A673 (cell line): ENCODE measurements at regions not wholly inside any gene's neighbourhood (a gene's known extent, or its start where the extent isn't known, plus 50 kb on each side); places are given as distances from the start of the nearest gene placed in this dataset.

ENCODE experiments used
- EZH2 ChIP-seq: fragments of 200-600 bp; sonication (generic); IDR thresholded peaks from 2 replicates; pipeline ENCODE4 v1.6.1; 2017; ENCODE audit warnings: borderline replicate concordance, low read depth, mild to moderate bottlenecking, mixed read lengths, antibody characterized with exemption, low read length; ENCODE audit not compliant: poor library complexity, severe bottlenecking
- TF ChIP-seq, protein P1 (sequence below): fragments of 300-800, 200-600 bp; sonication (generic); conservative IDR thresholded peaks from 2 replicates; pipeline ENCODE4 v1.5.1; 2017; ENCODE audit warnings: low read depth, mild to moderate bottlenecking, antibody characterized with exemption, low read length, moderate library complexity, mixed read lengths

DNA sequence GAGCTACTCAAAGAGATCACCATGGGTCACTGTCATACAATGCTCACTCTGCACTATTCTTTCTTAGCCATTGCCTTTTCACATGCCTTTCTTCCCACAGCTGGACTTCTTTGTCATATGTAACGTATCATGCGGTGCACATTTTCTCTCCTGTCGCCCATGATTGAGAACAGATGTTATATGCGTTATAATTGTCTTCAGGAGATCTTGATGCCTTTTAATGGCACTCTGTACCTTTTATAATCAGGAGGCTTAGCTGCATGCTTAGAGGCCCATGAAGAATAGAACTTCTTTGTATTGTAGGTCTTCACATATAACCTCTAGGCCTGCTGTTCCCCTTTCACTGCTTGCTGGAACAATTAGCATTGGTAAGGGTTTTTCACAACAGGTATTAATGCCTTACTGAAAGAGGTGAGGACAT, 436.1 kb downstream of the CDH10 start:
- TF ChIP-seq, protein P1, sequence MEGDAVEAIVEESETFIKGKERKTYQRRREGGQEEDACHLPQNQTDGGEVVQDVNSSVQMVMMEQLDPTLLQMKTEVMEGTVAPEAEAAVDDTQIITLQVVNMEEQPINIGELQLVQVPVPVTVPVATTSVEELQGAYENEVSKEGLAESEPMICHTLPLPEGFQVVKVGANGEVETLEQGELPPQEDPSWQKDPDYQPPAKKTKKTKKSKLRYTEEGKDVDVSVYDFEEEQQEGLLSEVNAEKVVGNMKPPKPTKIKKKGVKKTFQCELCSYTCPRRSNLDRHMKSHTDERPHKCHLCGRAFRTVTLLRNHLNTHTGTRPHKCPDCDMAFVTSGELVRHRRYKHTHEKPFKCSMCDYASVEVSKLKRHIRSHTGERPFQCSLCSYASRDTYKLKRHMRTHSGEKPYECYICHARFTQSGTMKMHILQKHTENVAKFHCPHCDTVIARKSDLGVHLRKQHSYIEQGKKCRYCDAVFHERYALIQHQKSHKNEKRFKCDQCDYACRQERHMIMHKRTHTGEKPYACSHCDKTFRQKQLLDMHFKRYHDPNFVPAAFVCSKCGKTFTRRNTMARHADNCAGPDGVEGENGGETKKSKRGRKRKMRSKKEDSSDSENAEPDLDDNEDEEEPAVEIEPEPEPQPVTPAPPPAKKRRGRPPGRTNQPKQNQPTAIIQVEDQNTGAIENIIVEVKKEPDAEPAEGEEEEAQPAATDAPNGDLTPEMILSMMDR: no peak
- TF ChIP-seq EZH2: no peak
